ENCODE measurements at regions not wholly inside any gene's neighbourhood (a gene's known extent, or its start where the extent isn't known, plus 50 kb on each side); places are given as distances from the start of the nearest gene placed in this dataset.

DNA sequence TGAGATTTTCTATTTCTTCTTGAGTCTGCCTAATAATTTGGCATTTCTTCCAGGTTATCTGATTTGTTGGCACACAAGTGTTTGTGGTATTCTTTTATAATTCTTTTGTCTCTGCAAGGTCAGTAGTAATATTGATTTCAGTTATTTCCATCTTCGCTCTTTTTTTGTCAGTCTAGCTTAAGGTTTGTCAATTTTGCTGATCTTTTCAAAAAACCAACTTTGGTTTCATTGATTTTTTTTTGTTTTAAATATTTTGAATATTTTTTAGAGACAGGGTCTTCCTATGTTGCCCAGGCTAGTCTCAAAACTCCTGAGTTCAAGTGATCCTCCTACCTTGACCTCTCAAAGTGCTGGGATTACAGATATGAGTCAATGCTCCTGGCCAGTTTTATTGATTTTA is 162.8 kb downstream of the BARX1 start:
- TF ChIP-seq POLR2A (IDR thresholded peaks at IDR 0.05) (no peak), POLR2AphosphoS5 (IDR thresholded peaks at IDR 0.05) (no peak)
- TF ChIP-seq, protein P1, sequence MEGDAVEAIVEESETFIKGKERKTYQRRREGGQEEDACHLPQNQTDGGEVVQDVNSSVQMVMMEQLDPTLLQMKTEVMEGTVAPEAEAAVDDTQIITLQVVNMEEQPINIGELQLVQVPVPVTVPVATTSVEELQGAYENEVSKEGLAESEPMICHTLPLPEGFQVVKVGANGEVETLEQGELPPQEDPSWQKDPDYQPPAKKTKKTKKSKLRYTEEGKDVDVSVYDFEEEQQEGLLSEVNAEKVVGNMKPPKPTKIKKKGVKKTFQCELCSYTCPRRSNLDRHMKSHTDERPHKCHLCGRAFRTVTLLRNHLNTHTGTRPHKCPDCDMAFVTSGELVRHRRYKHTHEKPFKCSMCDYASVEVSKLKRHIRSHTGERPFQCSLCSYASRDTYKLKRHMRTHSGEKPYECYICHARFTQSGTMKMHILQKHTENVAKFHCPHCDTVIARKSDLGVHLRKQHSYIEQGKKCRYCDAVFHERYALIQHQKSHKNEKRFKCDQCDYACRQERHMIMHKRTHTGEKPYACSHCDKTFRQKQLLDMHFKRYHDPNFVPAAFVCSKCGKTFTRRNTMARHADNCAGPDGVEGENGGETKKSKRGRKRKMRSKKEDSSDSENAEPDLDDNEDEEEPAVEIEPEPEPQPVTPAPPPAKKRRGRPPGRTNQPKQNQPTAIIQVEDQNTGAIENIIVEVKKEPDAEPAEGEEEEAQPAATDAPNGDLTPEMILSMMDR (IDR thresholded peaks at IDR 0.05), result no peak
